ENCODE measurements at regions not wholly inside any gene's neighbourhood (a gene's known extent, or its start where the extent isn't known, plus 50 kb on each side); places are given as distances from the start of the nearest gene placed in this dataset.

GRCh38 chr13:65091031-65091430 lies 2139.1 kb downstream of the PCDH9 start:
- 76 to 94% methylated on average over 2 of the region's 2 CpGs for WGBS, 2 donors (ENCODE audit: low coverage in 1 of 2)

GRCh38 chr13:65090186-65090585 lies 2139.9 kb downstream of the PCDH9 start:
- Histone ChIP-seq H3K27ac (no peak overlapping the region), H3K27me3 (no peaks in the 10 kb centered on the region), H3K9me3 (no peaks in the 10 kb centered on the region), H3K4me1 (no peaks in the 10 kb centered on the region), H3K36me3 (no peaks in the 10 kb centered on the region), H3K4me3 (no peak overlapping the region)
- no peak for ATAC-seq
- TF ChIP-seq POLR2A (IDR thresholded peaks at IDR 0.05) (no peak), EP300 (IDR thresholded peaks at IDR 0.05) (no peak), CTCF (IDR thresholded peaks at IDR 0.05) (no peak), POLR2AphosphoS5 (IDR thresholded peaks at IDR 0.05) (no peak)

More at GRCh38 chr13:65091031-65091430, 2139.1 kb downstream of the PCDH9 start:
- no peaks in the 10 kb centered on the region for H3K4me1 ChIP-seq
- no peaks in the 10 kb centered on the region for H3K9me3 ChIP-seq
- H3K27me3 ChIP-seq = no peaks in the 10 kb centered on the region
- no peak for TF ChIP-seq POLR2AphosphoS5 (IDR thresholded peaks at IDR 0.05)
- no peak for TF ChIP-seq EP300 (IDR thresholded peaks at IDR 0.05)
- no peak for TF ChIP-seq POLR2A (IDR thresholded peaks at IDR 0.05)
- no peak for TF ChIP-seq CTCF (IDR thresholded peaks at IDR 0.05)
- no peak overlapping the region for H3K27ac ChIP-seq
- no peaks in the 10 kb centered on the region for H3K36me3 ChIP-seq
- ATAC-seq = no peak
- H3K4me3 ChIP-seq = no peak overlapping the region

DNA sequence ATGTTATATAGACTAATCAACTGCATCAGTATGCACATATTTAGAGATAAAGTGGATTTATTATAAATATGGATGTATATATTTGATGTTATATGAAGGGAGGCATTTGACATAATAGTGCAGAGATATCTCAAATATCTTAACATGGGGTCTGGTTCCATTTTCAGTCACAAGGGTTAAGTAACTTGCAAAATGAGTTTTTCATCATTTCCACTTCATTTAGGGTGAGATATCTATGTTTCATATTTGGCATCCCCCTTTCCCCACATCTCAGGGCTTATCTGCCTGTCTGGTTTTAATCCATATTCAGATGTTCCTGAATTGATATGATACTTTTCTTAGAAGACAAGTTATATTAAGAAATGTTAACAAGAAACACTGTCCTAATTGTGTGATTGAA lies 2141.2 kb downstream of the PCDH9 start:
- H3K9me3 ChIP-seq = no peaks in the 10 kb centered on the region

DNA sequence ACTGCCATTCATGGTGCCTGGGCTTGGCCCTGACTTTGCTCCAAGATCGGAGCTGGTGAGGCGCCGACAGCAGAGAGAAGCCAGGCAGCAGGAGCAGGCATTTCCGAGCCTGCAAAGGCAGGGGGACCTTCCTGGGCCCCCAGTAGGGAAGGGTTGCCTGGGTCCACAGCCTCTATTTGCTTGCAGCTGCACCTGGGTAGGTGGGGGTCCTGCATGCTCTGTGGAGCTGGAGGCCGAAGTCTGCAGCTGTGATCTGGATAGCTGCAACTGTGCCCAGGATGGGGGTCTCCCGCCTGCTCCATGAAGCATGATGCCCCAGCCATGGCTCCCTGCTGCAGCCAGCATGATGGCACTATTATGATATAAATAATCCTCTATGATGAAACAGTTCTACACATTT lies 2144.2 kb downstream of the PCDH9 start:
- Histone ChIP-seq H3K27me3 (no peaks in the 10 kb centered on the region), H3K4me1 (no peaks in the 10 kb centered on the region), H3K27ac (no peak overlapping the region), H3K4me3 (no peak overlapping the region), H3K36me3 (no peaks in the 10 kb centered on the region), H3K9me3 (no peaks in the 10 kb centered on the region)
- no peak for TF ChIP-seq POLR2AphosphoS5 (IDR thresholded peaks at IDR 0.05)
- WGBS, 2 donors (ENCODE audit: low coverage in 1 of 2) = 100% methylated on average over 1 of the region's 6 CpGs; no CpG with 5 or more reads in 1 of the 2 donors
- ATAC-seq = no peak

More for the DNA sequence above, 2141.2 kb downstream of the PCDH9 start:
- Histone ChIP-seq H3K27me3 (no peaks in the 10 kb centered on the region), H3K27ac (no peak overlapping the region), H3K4me3 (no peak overlapping the region), H3K36me3 (no peaks in the 10 kb centered on the region), H3K4me1 (no peaks in the 10 kb centered on the region)
- no peak for TF ChIP-seq CTCF (IDR thresholded peaks at IDR 0.05)
- no peak for TF ChIP-seq POLR2A (IDR thresholded peaks at IDR 0.05)
- TF ChIP-seq EP300 (IDR thresholded peaks at IDR 0.05) = no peak
- no peak for TF ChIP-seq POLR2AphosphoS5 (IDR thresholded peaks at IDR 0.05)
- ATAC-seq = no peak

DNA sequence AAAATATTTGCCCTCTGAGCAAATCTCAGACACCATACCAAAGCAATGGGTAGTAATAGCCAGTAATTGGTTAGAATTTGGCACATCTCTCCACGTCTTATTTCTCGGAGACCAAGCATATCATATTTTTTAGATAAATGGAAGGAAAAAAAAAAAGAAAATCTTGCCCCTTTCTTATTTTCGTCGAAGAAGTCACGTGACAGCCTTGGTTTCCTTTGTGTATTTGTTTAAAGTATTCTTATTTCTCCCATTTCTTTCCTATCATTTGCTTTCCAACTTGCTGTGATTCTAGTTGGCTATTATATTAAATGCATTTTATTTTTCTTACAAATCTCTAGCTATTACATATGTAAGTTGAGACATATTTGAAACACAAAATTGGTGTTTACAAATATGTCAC lies 2155.9 kb downstream of the PCDH9 start:
- Histone ChIP-seq H3K27me3 (no peaks in the 10 kb centered on the region), H3K9me3 (no peaks in the 10 kb centered on the region), H3K36me3 (no peaks in the 10 kb centered on the region), H3K4me3 (no peak overlapping the region), H3K4me1 (no peaks in the 10 kb centered on the region), H3K27ac (no peak overlapping the region)
- no peak for ATAC-seq
- 68 to 70% methylated on average over 5 of the region's 5 CpGs for WGBS, 2 donors (ENCODE audit: low coverage in 1 of 2)
- TF ChIP-seq POLR2AphosphoS5 (IDR thresholded peaks at IDR 0.05) (no peak), EP300 (IDR thresholded peaks at IDR 0.05) (no peak), POLR2A (IDR thresholded peaks at IDR 0.05) (no peak), CTCF (IDR thresholded peaks at IDR 0.05) (no peak)

GRCh38 chr13:65064967-65065366 lies 2165.2 kb downstream of the PCDH9 start:
- TF ChIP-seq CTCF (IDR thresholded peaks at IDR 0.05) (no peak), POLR2A (IDR thresholded peaks at IDR 0.05) (no peak), POLR2AphosphoS5 (IDR thresholded peaks at IDR 0.05) (no peak), EP300 (IDR thresholded peaks at IDR 0.05) (no peak)
- WGBS, 2 donors (ENCODE audit: low coverage in 1 of 2) = 58 to 78% methylated on average over 4 of the region's 4 CpGs
- Histone ChIP-seq H3K27me3 (no peaks in the 10 kb centered on the region), H3K4me3 (no peak overlapping the region), H3K4me1 (peaks cover 0 to 7% (median 4%) of the 10 kb centered on the region in 3 donors), H3K27ac (no peak overlapping the region), H3K36me3 (no peaks in the 10 kb centered on the region), H3K9me3 (no peaks in the 10 kb centered on the region)
- ATAC-seq = no peak

Data from gastroesophageal sphincter (tissue), 4 donors.